Tibial artery (tissue), 4 donors: ENCODE measurements at regions not wholly inside any gene's neighbourhood (a gene's known extent, or its start where the extent isn't known, plus 50 kb on each side); places are given as distances from the start of the nearest gene placed in this dataset.

Experiments
- DNase-seq, 2 donors: peaks; one replicate each; pipeline ENCODE4 v3.0.0-alpha.2; 2019
- H3K27ac ChIP-seq, 2 donors: fragments of 200-600 bp; sonication (generic) in 1 of 2; 1 replicate in 1 of 2; 2 replicates in 1 of 2; pipeline ENCODE4 v1.5.1; 2018 to 2019; ENCODE audit warnings: mild to moderate bottlenecking in 1 of 2
- H3K27me3 ChIP-seq, 2 donors: fragments of 200-600 bp; sonication (generic) in 1 of 2; one replicate each; pipeline versions ENCODE4 v1.5.1 to v1.6.0; 2016 to 2019
- H3K36me3 ChIP-seq, 3 donors: fragments of 200-600 bp; sonication (generic) in 2 of 3; one replicate each; pipeline ENCODE4 v1.5.1; 2016 to 2019; ENCODE audit warnings: mild to moderate bottlenecking in 2 of 3
- H3K4me1 ChIP-seq, 4 donors: fragments of 200-600 bp; sonication (generic) in 2 of 4; 1 replicate in 3 of 4; 2 replicates in 1 of 4; pipeline ENCODE4 v1.5.1; 2016 to 2019
- H3K4me3 ChIP-seq, 2 donors: fragments of 200-600 bp; sonication (generic) in 1 of 2; 1 replicate in 1 of 2; 2 replicates in 1 of 2; pipeline ENCODE4 v1.5.1; 2018 to 2019; ENCODE audit warnings: mild to moderate bottlenecking in 2 of 2
- H3K9me3 ChIP-seq, 3 donors: fragments of 200-600 bp; sonication (generic) in 1 of 3; one replicate each; pipeline ENCODE4 v1.5.1; 2016 to 2019
- intact Hi-C: fragments of 100-400 bp; cut with DNase I; formaldehyde crosslinking; loops from one replicate; pipeline ENCODE4 v1.15.0; 2023; ENCODE audit warnings: low total_unique reads
- TF ChIP-seq, protein P1 (sequence below), 2 experiments: fragments of 200-600 bp in 1 of 2; fragments of 450-650 bp in 1 of 2; IDR thresholded peaks; one replicate each; pipeline ENCODE4 v1.5.1; 2017 to 2019; ENCODE audit warnings: antibody characterized with exemption in 2 of 2, mild to moderate bottlenecking in 1 of 2, moderate library complexity in 1 of 2

DNA sequence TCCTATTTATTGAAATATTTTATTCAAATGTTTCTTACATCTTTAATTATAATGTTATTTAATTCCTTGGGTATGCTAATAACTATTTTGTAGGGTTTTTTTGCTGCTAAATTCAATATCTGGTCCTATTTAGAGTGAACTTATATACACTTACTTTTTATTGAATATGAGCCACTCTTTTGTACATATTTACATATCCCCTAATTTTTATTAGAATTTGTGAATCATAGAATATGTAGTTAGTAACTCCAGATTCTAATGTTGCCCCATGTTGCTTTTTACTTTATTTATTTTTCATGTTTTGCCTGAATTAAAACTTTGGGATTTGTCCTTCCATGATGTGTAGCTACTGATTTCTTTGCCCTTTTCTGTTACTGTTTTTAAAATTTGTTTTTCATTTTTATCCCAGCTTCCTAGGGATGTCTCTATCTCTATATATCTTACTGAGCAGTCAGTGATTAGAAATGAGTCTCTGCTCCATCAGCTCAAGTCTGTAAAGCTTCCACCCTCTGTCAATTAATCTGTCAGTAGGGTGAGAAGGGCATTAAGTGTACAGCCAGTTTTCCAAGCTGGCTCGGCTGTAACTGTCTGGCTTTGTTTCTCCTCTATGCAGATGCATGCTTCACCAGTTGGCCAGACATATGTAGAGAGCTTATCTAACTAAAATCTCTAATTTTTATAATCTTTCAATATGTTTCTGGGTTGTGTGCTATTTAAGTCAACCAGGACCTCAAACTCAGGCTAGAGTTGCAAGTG lies 256.9 kb downstream of the CDH19 start:
- no peak for DNase-seq
- H3K27me3 ChIP-seq, result no peaks in the 10 kb centered on the region
- H3K4me1 ChIP-seq, result no peaks in the 10 kb centered on the region
- TF ChIP-seq, protein P1, sequence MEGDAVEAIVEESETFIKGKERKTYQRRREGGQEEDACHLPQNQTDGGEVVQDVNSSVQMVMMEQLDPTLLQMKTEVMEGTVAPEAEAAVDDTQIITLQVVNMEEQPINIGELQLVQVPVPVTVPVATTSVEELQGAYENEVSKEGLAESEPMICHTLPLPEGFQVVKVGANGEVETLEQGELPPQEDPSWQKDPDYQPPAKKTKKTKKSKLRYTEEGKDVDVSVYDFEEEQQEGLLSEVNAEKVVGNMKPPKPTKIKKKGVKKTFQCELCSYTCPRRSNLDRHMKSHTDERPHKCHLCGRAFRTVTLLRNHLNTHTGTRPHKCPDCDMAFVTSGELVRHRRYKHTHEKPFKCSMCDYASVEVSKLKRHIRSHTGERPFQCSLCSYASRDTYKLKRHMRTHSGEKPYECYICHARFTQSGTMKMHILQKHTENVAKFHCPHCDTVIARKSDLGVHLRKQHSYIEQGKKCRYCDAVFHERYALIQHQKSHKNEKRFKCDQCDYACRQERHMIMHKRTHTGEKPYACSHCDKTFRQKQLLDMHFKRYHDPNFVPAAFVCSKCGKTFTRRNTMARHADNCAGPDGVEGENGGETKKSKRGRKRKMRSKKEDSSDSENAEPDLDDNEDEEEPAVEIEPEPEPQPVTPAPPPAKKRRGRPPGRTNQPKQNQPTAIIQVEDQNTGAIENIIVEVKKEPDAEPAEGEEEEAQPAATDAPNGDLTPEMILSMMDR (IDR thresholded peaks at IDR 0.05), result no peak
- intact Hi-C loops, result no loop called here
- H3K9me3 ChIP-seq, result no peaks in the 10 kb centered on the region
- H3K4me3 ChIP-seq, result no peak overlapping the region
- no peak overlapping the region for H3K27ac ChIP-seq
- H3K36me3 ChIP-seq, result no peaks in the 10 kb centered on the region

DNA sequence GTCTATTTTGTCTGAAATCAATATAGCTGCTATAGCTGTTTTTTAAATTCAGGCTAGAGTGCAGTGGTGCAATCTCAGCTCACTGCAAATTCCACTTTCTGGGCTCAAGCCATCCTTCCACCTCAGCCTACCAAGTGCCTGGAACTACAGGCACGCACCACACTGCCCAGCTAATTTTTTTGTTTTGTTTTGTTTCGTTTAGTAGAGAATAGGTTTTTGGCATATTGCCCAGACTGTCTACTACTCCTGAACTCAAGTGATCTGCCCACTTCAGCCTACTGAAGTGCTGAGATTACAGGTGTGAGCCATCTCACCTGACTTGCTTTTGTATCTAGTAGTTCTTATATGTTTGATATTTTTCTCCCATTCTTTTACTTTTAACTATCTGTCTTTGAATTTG lies 259.7 kb downstream of the CDH19 start:
- Histone ChIP-seq H3K27me3 (no peaks in the 10 kb centered on the region), H3K36me3 (no peaks in the 10 kb centered on the region), H3K4me1 (no peaks in the 10 kb centered on the region), H3K27ac (no peak overlapping the region), H3K4me3 (no peak overlapping the region), H3K9me3 (no peaks in the 10 kb centered on the region)
- intact Hi-C loops, result no loop called here
- DNase-seq, result no peak
- TF ChIP-seq, protein P1 (IDR thresholded peaks at IDR 0.05), result no peak

DNA sequence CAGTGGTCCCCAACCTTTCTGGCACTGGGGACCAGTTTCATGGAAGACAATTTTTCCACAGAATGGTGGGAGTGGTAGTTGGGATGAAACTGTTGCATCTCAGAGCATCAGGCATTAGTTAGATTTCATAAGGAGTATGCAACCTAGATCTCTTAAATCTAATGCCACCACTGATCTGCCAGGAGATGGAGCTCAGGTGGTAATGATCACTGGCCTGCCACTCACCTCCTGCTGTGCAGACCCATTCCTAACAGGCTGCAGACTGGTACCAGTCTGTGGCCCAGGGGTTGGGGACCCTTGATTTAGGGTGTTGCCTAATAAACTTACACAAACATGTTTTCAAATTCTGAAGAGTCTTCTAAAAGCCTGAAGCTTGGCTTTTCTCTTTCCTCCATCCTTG lies 261.3 kb downstream of the CDH19 start:
- intact Hi-C loops, result no loop called here
- Histone ChIP-seq H3K4me3 (no peak overlapping the region), H3K27me3 (no peaks in the 10 kb centered on the region), H3K4me1 (no peaks in the 10 kb centered on the region), H3K9me3 (no peaks in the 10 kb centered on the region), H3K27ac (no peak overlapping the region), H3K36me3 (no peaks in the 10 kb centered on the region)
- TF ChIP-seq, protein P1 (IDR thresholded peaks at IDR 0.05), result no peak
- no peak for DNase-seq

DNA sequence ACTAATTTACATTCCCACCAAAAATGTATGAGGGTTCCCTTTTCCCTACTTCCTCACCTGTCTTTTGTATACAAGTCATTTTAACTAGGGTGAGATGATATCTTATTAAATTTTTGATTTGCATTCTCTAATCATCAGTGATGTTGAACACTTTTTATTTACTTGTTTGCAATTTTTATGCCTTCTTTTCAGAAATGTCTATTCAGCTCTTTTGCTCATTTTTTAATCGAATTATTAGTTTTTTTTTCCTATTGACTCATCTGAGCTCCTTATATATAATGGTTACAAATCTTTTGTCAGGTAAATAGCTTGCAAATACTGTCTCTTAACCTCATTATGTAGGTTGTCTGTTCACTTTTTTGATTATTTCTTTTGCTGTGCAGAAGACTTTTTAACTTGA lies 269.4 kb downstream of the CDH19 start:
- intact Hi-C loops, result no loop called here
- H3K4me3 ChIP-seq, result no peak overlapping the region
- TF ChIP-seq, protein P1 (IDR thresholded peaks at IDR 0.05), result no peak
- no peaks in the 10 kb centered on the region for H3K9me3 ChIP-seq
- H3K27ac ChIP-seq, result no peak overlapping the region
- H3K36me3 ChIP-seq, result no peaks in the 10 kb centered on the region
- no peaks in the 10 kb centered on the region for H3K4me1 ChIP-seq
- no peak for DNase-seq
- no peaks in the 10 kb centered on the region for H3K27me3 ChIP-seq

DNA sequence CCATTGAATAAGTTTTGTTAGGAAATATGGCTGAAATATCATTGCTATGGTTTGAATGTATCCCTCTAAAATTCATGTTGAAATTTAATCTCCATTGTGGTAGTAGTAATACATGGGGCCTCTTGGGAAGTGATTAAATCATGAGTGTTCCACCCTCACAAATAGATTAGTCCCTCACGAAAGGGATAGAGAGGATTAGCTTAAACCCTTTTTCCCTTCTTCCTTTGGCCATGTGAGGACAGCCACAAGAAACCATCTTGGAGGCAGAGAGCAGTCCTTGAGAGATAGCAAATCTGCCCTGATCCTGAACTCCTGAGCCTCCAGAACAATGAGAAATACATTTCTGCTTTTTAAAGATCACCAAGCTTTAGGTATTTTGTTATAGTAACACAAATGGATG lies 274.2 kb downstream of the CDH19 start:
- no peaks in the 10 kb centered on the region for H3K36me3 ChIP-seq
- TF ChIP-seq, protein P1 (IDR thresholded peaks at IDR 0.05), result no peak
- no peaks in the 10 kb centered on the region for H3K4me1 ChIP-seq
- intact Hi-C loops, result no loop called here
- H3K4me3 ChIP-seq, result no peak overlapping the region
- no peaks in the 10 kb centered on the region for H3K9me3 ChIP-seq
- no peak overlapping the region for H3K27ac ChIP-seq
- no peak for DNase-seq
- H3K27me3 ChIP-seq, result no peaks in the 10 kb centered on the region
